Kidney epithelial cell (primary cell): ENCODE measurements at regions not wholly inside any gene's neighbourhood (a gene's known extent, or its start where the extent isn't known, plus 50 kb on each side); places are given as distances from the start of the nearest gene placed in this dataset.

Source experiments
- DNase-seq: peaks from one replicate; pipeline ENCODE4 v3.0.0-alpha.2; 2010; ENCODE audit warnings: low read depth
- H3K27me3 ChIP-seq: 2 replicates; pipeline ENCODE4 v1.6.0; 2011; ENCODE audit warnings: low read length; ENCODE audit not compliant: control insufficient read depth, insufficient read depth
- H3K36me3 ChIP-seq: 2 replicates; pipeline ENCODE4 v1.5.1; 2011; ENCODE audit warnings: low read length; ENCODE audit not compliant: control insufficient read depth, insufficient read depth
- H3K4me3 ChIP-seq: 2 replicates; pipeline ENCODE4 v1.5.1; 2011; ENCODE audit warnings: low read depth, mild to moderate bottlenecking, control low read depth, low read length
- CTCF ChIP-seq: IDR thresholded peaks from 2 replicates; pipeline ENCODE4 v1.5.1; 2011; ENCODE audit warnings: mild to moderate bottlenecking, moderate library complexity, low read length, control low read depth, inconsistent platforms; ENCODE audit not compliant: insufficient read depth, poor library complexity, severe bottlenecking

- no peaks in the 10 kb centered on the region for H3K36me3 ChIP-seq
- H3K27me3 ChIP-seq = no peaks in the 10 kb centered on the region
- TF ChIP-seq CTCF = no peak
- H3K4me3 ChIP-seq = no peak overlapping the region
- DNase-seq = no peak
Measured at GRCh38 chr17:53129863-53130262, 692.9 kb upstream of the KIF2B start.

GRCh38 chr17:53127331-53127730 is 695.4 kb upstream of the KIF2B start:
- no peak for DNase-seq
- no peak for TF ChIP-seq CTCF
- Histone ChIP-seq H3K4me3 (no peak overlapping the region), H3K36me3 (no peaks in the 10 kb centered on the region), H3K27me3 (no peaks in the 10 kb centered on the region)

GRCh38 chr17:53122966-53123365 is 699.8 kb upstream of the KIF2B start:
- no peak for DNase-seq
- Histone ChIP-seq H3K27me3 (no peaks in the 10 kb centered on the region), H3K36me3 (no peaks in the 10 kb centered on the region), H3K4me3 (no peak overlapping the region)
- TF ChIP-seq CTCF = no peak

- no peaks in the 10 kb centered on the region for H3K36me3 ChIP-seq
- no peak for DNase-seq
- no peaks in the 10 kb centered on the region for H3K27me3 ChIP-seq
- no peak for TF ChIP-seq CTCF
- no peak overlapping the region for H3K4me3 ChIP-seq
Measured at GRCh38 chr17:53119773-53120172, 703.0 kb upstream of the KIF2B start.

- no peak overlapping the region for H3K4me3 ChIP-seq
- H3K27me3 ChIP-seq = no peaks in the 10 kb centered on the region
- TF ChIP-seq CTCF = no peak
- no peaks in the 10 kb centered on the region for H3K36me3 ChIP-seq
- no peak for DNase-seq
Measured at GRCh38 chr17:53118948-53119347, 703.8 kb upstream of the KIF2B start.

- no peak for TF ChIP-seq CTCF
- H3K27me3 ChIP-seq = no peaks in the 10 kb centered on the region
- no peaks in the 10 kb centered on the region for H3K36me3 ChIP-seq
- DNase-seq = no peak
- no peak overlapping the region for H3K4me3 ChIP-seq
Measured at GRCh38 chr17:53106886-53107285, 715.8 kb upstream of the KIF2B start.
